GM21447 (cell line): ENCODE measurements at regions not wholly inside any gene's neighbourhood (a gene's known extent, or its start where the extent isn't known, plus 50 kb on each side); places are given as distances from the start of the nearest gene placed in this dataset.

Source experiments
- ATAC-seq: cut with Tn5 transposase; IDR thresholded peaks from one replicate; pipeline ENCODE4 v1.9.1; 2021; ENCODE audit not compliant: unreplicated experiment

GRCh38 chr2:105460048-105460732, 61.3 kb upstream of the FHL2 start:
- ATAC-seq = no peak

GRCh38 chr2:105458076-105458475, 59.2 kb upstream of the FHL2 start:
- no peak for ATAC-seq

GRCh38 chr2:105455488-105456003, 56.7 kb upstream of the FHL2 start:
- no peak for ATAC-seq

- ATAC-seq = no peak
These were observed 56.1 kb upstream of the FHL2 start for GRCh38 chr2:105454801-105455485.

GRCh38 chr2:105451571-105452166, 52.8 kb upstream of the FHL2 start:
- no peak for ATAC-seq

- no peak for ATAC-seq
These were observed 51.6 kb upstream of the FHL2 start for GRCh38 chr2:105450471-105450870.

GRCh38 chr2:105449076-105449475, 50.2 kb upstream of the FHL2 start:
- no peak for ATAC-seq
